Kidney epithelial cell (primary cell): ENCODE measurements at regions not wholly inside any gene's neighbourhood (a gene's known extent, or its start where the extent isn't known, plus 50 kb on each side); places are given as distances from the start of the nearest gene placed in this dataset.

Experiments used
- DNase-seq: peaks from one replicate; pipeline ENCODE4 v3.0.0-alpha.2; 2010; ENCODE audit warnings: low read depth
- H3K27me3 ChIP-seq: 2 replicates; pipeline ENCODE4 v1.6.0; 2011; ENCODE audit warnings: low read length; ENCODE audit not compliant: control insufficient read depth, insufficient read depth
- H3K36me3 ChIP-seq: 2 replicates; pipeline ENCODE4 v1.5.1; 2011; ENCODE audit warnings: low read length; ENCODE audit not compliant: control insufficient read depth, insufficient read depth
- H3K4me3 ChIP-seq: 2 replicates; pipeline ENCODE4 v1.5.1; 2011; ENCODE audit warnings: low read depth, mild to moderate bottlenecking, control low read depth, low read length
- CTCF ChIP-seq: IDR thresholded peaks from 2 replicates; pipeline ENCODE4 v1.5.1; 2011; ENCODE audit warnings: mild to moderate bottlenecking, moderate library complexity, low read length, control low read depth, inconsistent platforms; ENCODE audit not compliant: insufficient read depth, poor library complexity, severe bottlenecking

GRCh38 chr2:18993756-18994338 lies 364.6 kb downstream of the OSR1 start:
- H3K27me3 ChIP-seq = no peaks in the 10 kb centered on the region
- H3K4me3 ChIP-seq = no peak overlapping the region
- no peaks in the 10 kb centered on the region for H3K36me3 ChIP-seq
- TF ChIP-seq CTCF = no peak
- DNase-seq = no peak

GRCh38 chr2:18991177-18992168 lies 366.9 kb downstream of the OSR1 start:
- no peaks in the 10 kb centered on the region for H3K27me3 ChIP-seq
- DNase-seq = no peak
- no peak for TF ChIP-seq CTCF
- no peaks in the 10 kb centered on the region for H3K36me3 ChIP-seq
- no peak overlapping the region for H3K4me3 ChIP-seq

GRCh38 chr2:18988631-18989232 lies 369.7 kb downstream of the OSR1 start:
- DNase-seq = no peak
- Histone ChIP-seq H3K4me3 (no peak overlapping the region), H3K27me3 (no peaks in the 10 kb centered on the region), H3K36me3 (no peaks in the 10 kb centered on the region)
- no peak for TF ChIP-seq CTCF

GRCh38 chr2:18987592-18988073 lies 370.8 kb downstream of the OSR1 start:
- Histone ChIP-seq H3K4me3 (no peak overlapping the region), H3K27me3 (no peaks in the 10 kb centered on the region), H3K36me3 (no peaks in the 10 kb centered on the region)
- no peak for DNase-seq
- no peak for TF ChIP-seq CTCF

- H3K36me3 ChIP-seq = no peaks in the 10 kb centered on the region
- TF ChIP-seq CTCF = no peak
- H3K27me3 ChIP-seq = no peaks in the 10 kb centered on the region
- no peak for DNase-seq
- no peak overlapping the region for H3K4me3 ChIP-seq
These were observed 371.4 kb downstream of the OSR1 start for GRCh38 chr2:18987016-18987415.
